A673 (cell line): ENCODE measurements at regions not wholly inside any gene's neighbourhood (a gene's known extent, or its start where the extent isn't known, plus 50 kb on each side); places are given as distances from the start of the nearest gene placed in this dataset.

ENCODE experiments used
- BruUV-seq: library from RNA; stranded (reverse); fragments of 400-500 nt; replicated peaks from 2 replicates; lab custom pipeline; 2021; lab: Mats Ljungman, UMichigan
- CTCF ChIA-PET: fragments of 300-600 bp; sonication (Branson Sonifier 250); formaldehyde crosslinking; loops from one replicate; lab custom pipeline; 2022; ENCODE audit warnings: antibody characterized with exemption; lab: Charles Lee
- POLR2A ChIA-PET: fragments of 300-600 bp; sonication (Branson Sonifier 250); formaldehyde crosslinking; loops from one replicate; lab custom pipeline; 2022; ENCODE audit warnings: antibody characterized with exemption; ENCODE audit not compliant: low non-redundant PET; lab: Charles Lee
- DNase-seq: peaks from one replicate; pipeline ENCODE4 v3.0.0-alpha.2; 2015; ENCODE audit warnings: low spot score
- H3K27ac ChIP-seq: fragments of 200-600 bp; sonication (generic); 2 replicates; pipeline ENCODE4 v1.5.1; 2016; ENCODE audit warnings: mixed run types, low read depth, mild to moderate bottlenecking, mixed read lengths, antibody characterized with exemption, low read length; ENCODE audit not compliant: poor library complexity, severe bottlenecking
- H3K27me3 ChIP-seq: fragments of 200-600 bp; sonication (generic); replicated peaks from 2 replicates; pipeline ENCODE4 v1.6.1; 2017; ENCODE audit warnings: mixed run types, low read depth, mild to moderate bottlenecking, mixed read lengths, antibody characterized with exemption, low read length; ENCODE audit not compliant: insufficient read depth, poor library complexity
- H3K36me3 ChIP-seq: fragments of 200-600 bp; sonication (generic); 2 replicates; pipeline ENCODE4 v1.6.1; 2016; ENCODE audit warnings: mixed run types, mild to moderate bottlenecking, mixed read lengths, antibody characterized with exemption, low read length; ENCODE audit not compliant: insufficient read depth, poor library complexity, severe bottlenecking
- H3K4me1 ChIP-seq: fragments of 200-600 bp; sonication (generic); 2 replicates; pipeline ENCODE4 v1.6.1; 2017; ENCODE audit warnings: mixed run types, mild to moderate bottlenecking, mixed read lengths, antibody characterized with exemption, low read length; ENCODE audit not compliant: insufficient read depth, poor library complexity, severe bottlenecking
- H3K4me3 ChIP-seq: fragments of 200-600 bp; sonication (generic); 2 replicates; pipeline ENCODE4 v1.5.1; 2016; ENCODE audit warnings: low read depth, mixed run types, mild to moderate bottlenecking, mixed read lengths, low read length; ENCODE audit not compliant: poor library complexity, severe bottlenecking
- H3K9me3 ChIP-seq: fragments of 200-600 bp; sonication (generic); 2 replicates; pipeline ENCODE4 v1.6.1; 2016; ENCODE audit warnings: mixed run types, low read depth, mild to moderate bottlenecking, mixed read lengths, antibody characterized with exemption, low read length; ENCODE audit not compliant: poor library complexity, severe bottlenecking
- CTCF ChIP-seq: fragments of 300-800, 200-600 bp; sonication (generic); conservative IDR thresholded peaks from 2 replicates; pipeline ENCODE4 v1.5.1; 2017; ENCODE audit warnings: low read depth, mild to moderate bottlenecking, antibody characterized with exemption, low read length, moderate library complexity, mixed read lengths
- EZH2 ChIP-seq: fragments of 200-600 bp; sonication (generic); IDR thresholded peaks from 2 replicates; pipeline ENCODE4 v1.6.1; 2017; ENCODE audit warnings: borderline replicate concordance, low read depth, mild to moderate bottlenecking, mixed read lengths, antibody characterized with exemption, low read length; ENCODE audit not compliant: poor library complexity, severe bottlenecking
- intact Hi-C: fragments of 100-400 bp; cut with micrococcal nuclease; formaldehyde crosslinking; loops from one replicate; pipeline ENCODE4 v1.10.0; 2022; ENCODE audit not compliant: unreplicated experiment

- ChIA-PET POLR2A (no interaction called here), CTCF (no interaction called here)
- H3K27me3 ChIP-seq = no peaks in the 10 kb centered on the region
- H3K36me3 ChIP-seq = no peaks in the 10 kb centered on the region
- H3K4me1 ChIP-seq = no peaks in the 10 kb centered on the region
- TF ChIP-seq EZH2 = no peak
- no peak for TF ChIP-seq CTCF
- no peak overlapping the region for H3K27ac ChIP-seq
- DNase-seq = no peak
- H3K4me3 ChIP-seq = no peak overlapping the region
- intact Hi-C loops = no loop called here
- BruUV-seq = no TSS peak
- no peaks in the 10 kb centered on the region for H3K9me3 ChIP-seq
These were observed 335.8 kb downstream of the SLITRK1 start for GRCh38 chr13:83546476-83546875.

GRCh38 chr13:83538636-83539035 lies 343.6 kb downstream of the SLITRK1 start:
- Histone ChIP-seq H3K4me1 (no peaks in the 10 kb centered on the region), H3K4me3 (no peak overlapping the region), H3K27me3 (no peaks in the 10 kb centered on the region), H3K36me3 (no peaks in the 10 kb centered on the region), H3K9me3 (peaks cover 3% of the 10 kb centered on the region), H3K27ac (no peak overlapping the region)
- no TSS peak for BruUV-seq
- POLR2A ChIA-PET = no interaction called here
- CTCF ChIA-PET = no interaction called here
- no peak for TF ChIP-seq CTCF
- no peak for DNase-seq
- intact Hi-C loops = no loop called here

DNA sequence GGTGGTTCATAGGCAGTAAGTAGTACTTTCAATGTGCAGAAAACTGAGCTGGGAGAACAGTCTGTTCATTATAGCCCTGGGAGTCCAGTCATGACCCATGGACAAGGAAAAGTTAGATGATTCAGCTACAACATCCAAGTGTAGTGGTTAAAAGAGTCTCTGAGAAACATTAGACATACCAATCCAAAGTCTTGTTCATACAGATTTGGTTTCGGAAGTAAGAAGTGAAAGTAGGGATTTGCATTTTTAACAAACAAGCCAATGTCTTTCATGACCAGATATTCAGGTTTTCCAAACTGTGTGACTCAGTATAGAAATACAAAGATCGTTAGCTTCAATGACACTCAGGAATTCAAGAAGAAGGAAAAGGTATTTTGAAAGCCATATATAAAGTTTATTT lies 345.3 kb downstream of the SLITRK1 start:
- BruUV-seq = no TSS peak
- TF ChIP-seq EZH2 (no peak), CTCF (no peak)
- Histone ChIP-seq H3K4me1 (no peaks in the 10 kb centered on the region), H3K9me3 (peaks cover 3% of the 10 kb centered on the region), H3K27ac (no peak overlapping the region), H3K36me3 (no peaks in the 10 kb centered on the region), H3K27me3 (no peaks in the 10 kb centered on the region), H3K4me3 (no peak overlapping the region)
- intact Hi-C loops = no loop called here
- CTCF ChIA-PET = no interaction called here
- POLR2A ChIA-PET = no interaction called here
- DNase-seq = no peak
